ENCODE measurements at regions not wholly inside any gene's neighbourhood (a gene's known extent, or its start where the extent isn't known, plus 50 kb on each side); places are given as distances from the start of the nearest gene placed in this dataset.

DNA sequence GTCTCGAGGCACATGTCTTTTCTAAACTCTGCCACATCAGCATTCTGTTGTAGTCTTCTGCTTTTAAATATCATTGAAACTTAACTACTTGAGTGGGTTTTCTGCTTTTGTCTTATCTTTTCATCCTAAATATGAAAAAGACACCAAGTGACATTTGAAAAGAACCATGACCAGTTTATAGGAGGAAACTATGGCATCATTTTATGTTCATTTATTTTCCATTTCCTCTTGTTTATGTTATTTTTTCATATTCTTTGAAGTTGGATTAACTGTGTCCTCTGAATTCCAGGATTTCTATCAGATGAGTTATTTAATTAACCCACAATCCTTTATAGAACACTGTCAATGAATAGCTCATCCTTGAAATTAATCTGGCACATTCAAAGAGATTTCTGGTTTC lies 93.4 kb upstream of the ARHGAP28 start:
- POLR2A ChIA-PET = no interaction called here
- TF ChIP-seq CTCF (IDR thresholded peaks at IDR 0.05; ENCODE audit: control extremely low read depth, extremely low read depth, low read depth, missing control alignments) = no peak
- no peak for DNase-seq (ENCODE audit: extremely low spot score)
- CTCF ChIA-PET = interaction anchor here (1.1 to 1.6 kb wide), 2 partner anchors 8 to 16 kb away, joined by 3 to 5 read pairs; no protein-coding TSS in a partner anchor

DNA sequence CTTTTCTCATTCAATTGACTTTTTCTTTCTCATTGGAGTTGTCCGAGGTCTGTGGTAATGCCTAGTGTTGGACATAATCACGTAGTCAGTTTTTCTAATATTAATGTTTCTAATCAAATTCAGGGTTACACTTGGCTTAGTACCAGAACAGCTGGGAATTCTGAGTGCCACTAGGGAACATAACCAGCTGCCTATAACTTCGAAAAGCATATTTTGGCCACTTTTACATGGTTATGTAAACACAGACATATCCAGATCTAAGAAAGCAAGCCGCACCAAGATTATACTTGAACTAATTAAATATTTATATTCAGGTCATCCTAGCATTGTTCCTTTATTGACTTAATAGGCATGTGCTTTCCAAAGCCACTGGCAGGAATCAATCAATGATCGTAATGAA lies 91.1 kb upstream of the ARHGAP28 start:
- TF ChIP-seq CTCF (IDR thresholded peaks at IDR 0.05; ENCODE audit: control extremely low read depth, extremely low read depth, low read depth, missing control alignments) = no peak
- POLR2A ChIA-PET = no interaction called here
- CTCF ChIA-PET = no interaction called here
- DNase-seq (ENCODE audit: extremely low spot score) = no peak

DNA sequence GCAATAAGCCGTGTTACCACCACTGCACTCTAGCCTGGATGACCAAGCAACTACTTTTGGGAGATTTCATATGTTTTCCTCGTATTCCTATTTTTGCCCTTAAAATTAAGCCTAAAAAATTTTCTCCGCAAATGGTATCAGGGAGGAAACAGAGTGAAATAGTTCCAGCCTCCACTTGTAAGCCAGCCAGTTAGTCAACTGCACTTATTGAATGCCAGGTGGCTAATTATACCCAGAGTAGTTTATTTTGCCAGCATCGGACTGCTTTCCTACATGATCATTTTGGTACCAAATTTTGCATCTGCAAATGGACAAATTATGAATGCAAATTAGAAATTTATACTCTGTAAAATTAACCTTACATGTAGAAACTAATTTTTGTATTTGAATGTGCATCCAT lies 90.2 kb upstream of the ARHGAP28 start:
- no peak for DNase-seq (ENCODE audit: extremely low spot score)
- ChIA-PET POLR2A (no interaction called here), CTCF (no interaction called here)

GRCh38 chr18:6644836-6645627 lies 84.5 kb upstream of the ARHGAP28 start:
- DNase-seq (ENCODE audit: extremely low spot score) = no peak
- ChIA-PET CTCF (no interaction called here), POLR2A (no interaction called here)
- TF ChIP-seq CTCF (IDR thresholded peaks at IDR 0.05; ENCODE audit: control extremely low read depth, extremely low read depth, low read depth, missing control alignments) = no peak

More for the DNA sequence above, 90.2 kb upstream of the ARHGAP28 start:
- TF ChIP-seq CTCF (IDR thresholded peaks at IDR 0.05; ENCODE audit: control extremely low read depth, extremely low read depth, low read depth, missing control alignments) = no peak

DNA sequence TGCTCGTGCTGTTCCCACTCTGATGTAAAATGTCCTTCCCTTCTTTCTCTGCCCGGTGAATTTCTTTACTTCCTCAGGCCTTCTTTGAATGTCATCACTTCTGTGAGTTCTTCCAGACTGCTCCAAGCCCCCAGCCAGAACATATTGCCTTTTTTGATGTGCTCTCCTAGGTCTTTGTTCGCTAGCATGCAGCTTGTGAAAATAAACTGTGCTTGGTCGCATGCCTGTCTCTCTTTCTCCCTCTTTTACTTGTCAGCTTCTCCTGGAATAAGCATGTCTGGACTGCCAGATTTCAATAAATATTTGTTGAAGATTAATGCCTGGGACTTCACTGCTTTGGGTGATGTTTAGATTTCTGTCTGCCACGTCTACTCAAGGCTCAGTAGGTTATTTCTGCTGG lies 82.7 kb upstream of the ARHGAP28 start:
- DNase-seq (ENCODE audit: extremely low spot score) = no peak
- CTCF ChIA-PET = no interaction called here
- TF ChIP-seq CTCF (IDR thresholded peaks at IDR 0.05; ENCODE audit: control extremely low read depth, extremely low read depth, low read depth, missing control alignments) = no peak
- POLR2A ChIA-PET = no interaction called here

- no peak for TF ChIP-seq CTCF (IDR thresholded peaks at IDR 0.05; ENCODE audit: control extremely low read depth, extremely low read depth, low read depth, missing control alignments)
- CTCF ChIA-PET = interaction anchor here (1.6 kb wide), 1 partner anchor 9 kb away, joined by 4 read pairs; no protein-coding TSS in a partner anchor
- POLR2A ChIA-PET = no interaction called here
- no peak for DNase-seq (ENCODE audit: extremely low spot score)
Measured at GRCh38 chr18:6648581-6648980, 80.9 kb upstream of the ARHGAP28 start.
